Pancreas (tissue), 10 donors: ENCODE measurements at regions not wholly inside any gene's neighbourhood (a gene's known extent, or its start where the extent isn't known, plus 50 kb on each side); places are given as distances from the start of the nearest gene placed in this dataset.
"Not testable (repeated sequence)": the region's sequence is repeated elsewhere in the genome, so short reads cannot be mapped to it uniquely, and the experiment has no call there.

Source experiments
- ATAC-seq, 4 donors: fragments of 200-7000 bp; cut with Tn5 transposase; one replicate each; pipeline versions ENCODE4 v1.8.0 to v1.9.1; 2020; ENCODE audit warnings: mild to moderate bottlenecking in 4 of 4, moderate library complexity in 4 of 4
- DNase-seq, 6 donors: peaks; one replicate each; pipeline ENCODE4 v3.0.0-alpha.2; 2020
- FAIRE-seq: peaks from 2 replicates; lab custom pipeline; 2012; peaks lifted over from hg19 to GRCh38; lab: Jason Lieb, UNC
- H3K27ac ChIP-seq, 4 donors: fragments of 200-600 bp; sonication (generic); 1 replicate in 3 of 4; 2 replicates in 1 of 4; pipeline versions ENCODE4 v1.5.0 to v1.8.0; 2020
- H3K27me3 ChIP-seq, 4 donors: fragments of 200-600 bp; one replicate each; pipeline ENCODE4 v1.8.0; 2021
- H3K36me3 ChIP-seq, 3 donors: fragments of 200-600 bp; sonication (generic) in 1 of 3; one replicate each; pipeline versions ENCODE4 v1.5.0 to v1.8.0; 2020 to 2021
- H3K4me1 ChIP-seq, 3 donors: fragments of 200-600 bp; one replicate each; pipeline ENCODE4 v1.8.0; 2021
- H3K4me3 ChIP-seq, 4 donors: fragments of 200-600 bp; sonication (generic) in 2 of 4; one replicate each; pipeline versions ENCODE4 v1.5.0 to v1.8.0; 2020 to 2021
- H3K9me3 ChIP-seq, 4 donors: fragments of 200-600 bp; one replicate each; pipeline ENCODE4 v1.8.0; 2021
- WGBS, 2 donors: extraction: QIAGEN DNeasy Blood & Tissue Kit; methylation state at CpG; one replicate each; pipeline ENCODE4 v1.1.7; 2013; 5-methylcytosine and 5-hydroxymethylcytosine counted together
- intact Hi-C, 3 donors: fragments of 100-400 bp; cut with DNase I; formaldehyde crosslinking; loops; one replicate each; pipeline versions ENCODE4 v1.11.1 to v1.14.2; 2022
- TF ChIP-seq, protein P1 (sequence below), 4 donors: fragments of 200-600 bp; sonication (generic) in 3 of 4; IDR thresholded peaks; one replicate each; pipeline versions ENCODE4 v1.5.0 to v1.8.0; 2021; ENCODE audit warnings: antibody characterized with exemption in 4 of 4
- donor health status: healthy with polysubstance abuse.
- donor health status: DM: no; HTN: no; CAD: no; lungs with moderate emphysema.
- donor health status: DM: no; HTN: no; CAD: no.
- donor health status: control.
- donor health status: control.
- donor health status: Bipolar disorder and iron deficiency.
- donor health status: DM: yes; HTN: yes; CAD: no.
- donor health status: DM: no; HTN: no; CAD: no.
- donor health status: DM: no; HTN: no; CAD: no.
- donor health status: DM: yes; HTN: yes; CAD: no.

DNA sequence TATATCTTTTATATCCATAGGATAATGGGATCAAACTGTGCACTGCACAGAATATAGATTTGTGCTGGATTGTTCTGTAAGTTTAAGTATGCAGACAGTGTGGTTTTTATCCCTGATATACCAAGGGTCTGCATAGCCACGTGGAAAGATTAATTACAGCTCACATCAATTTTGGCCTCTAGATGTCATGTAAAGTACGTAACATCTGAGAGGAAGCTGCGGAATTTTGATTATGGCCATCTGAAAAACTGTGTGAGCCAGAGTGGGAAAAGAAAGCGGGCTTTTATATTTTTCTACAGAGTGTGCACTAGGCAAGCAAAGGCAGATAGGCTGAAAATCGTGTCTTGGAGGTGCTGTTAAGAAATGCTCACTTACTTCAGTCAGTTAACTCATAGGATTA is 562.7 kb downstream of the GBE1 start:
- no peak for FAIRE-seq
- WGBS, 2 donors: 33 to 39% methylated on average over 5 of the region's 5 CpGs
- Histone ChIP-seq H3K27me3 (no peaks in the 10 kb centered on the region), H3K9me3 (no peaks in the 10 kb centered on the region), H3K4me3 (no peak overlapping the region), H3K4me1 (no peaks in the 10 kb centered on the region), H3K27ac (no peak overlapping the region), H3K36me3 (no peaks in the 10 kb centered on the region)
- ATAC-seq: no peak
- DNase-seq: no peak
- intact Hi-C loops: no loop called here
- TF ChIP-seq, protein P1, sequence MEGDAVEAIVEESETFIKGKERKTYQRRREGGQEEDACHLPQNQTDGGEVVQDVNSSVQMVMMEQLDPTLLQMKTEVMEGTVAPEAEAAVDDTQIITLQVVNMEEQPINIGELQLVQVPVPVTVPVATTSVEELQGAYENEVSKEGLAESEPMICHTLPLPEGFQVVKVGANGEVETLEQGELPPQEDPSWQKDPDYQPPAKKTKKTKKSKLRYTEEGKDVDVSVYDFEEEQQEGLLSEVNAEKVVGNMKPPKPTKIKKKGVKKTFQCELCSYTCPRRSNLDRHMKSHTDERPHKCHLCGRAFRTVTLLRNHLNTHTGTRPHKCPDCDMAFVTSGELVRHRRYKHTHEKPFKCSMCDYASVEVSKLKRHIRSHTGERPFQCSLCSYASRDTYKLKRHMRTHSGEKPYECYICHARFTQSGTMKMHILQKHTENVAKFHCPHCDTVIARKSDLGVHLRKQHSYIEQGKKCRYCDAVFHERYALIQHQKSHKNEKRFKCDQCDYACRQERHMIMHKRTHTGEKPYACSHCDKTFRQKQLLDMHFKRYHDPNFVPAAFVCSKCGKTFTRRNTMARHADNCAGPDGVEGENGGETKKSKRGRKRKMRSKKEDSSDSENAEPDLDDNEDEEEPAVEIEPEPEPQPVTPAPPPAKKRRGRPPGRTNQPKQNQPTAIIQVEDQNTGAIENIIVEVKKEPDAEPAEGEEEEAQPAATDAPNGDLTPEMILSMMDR (IDR thresholded peaks at IDR 0.05): no peak

DNA sequence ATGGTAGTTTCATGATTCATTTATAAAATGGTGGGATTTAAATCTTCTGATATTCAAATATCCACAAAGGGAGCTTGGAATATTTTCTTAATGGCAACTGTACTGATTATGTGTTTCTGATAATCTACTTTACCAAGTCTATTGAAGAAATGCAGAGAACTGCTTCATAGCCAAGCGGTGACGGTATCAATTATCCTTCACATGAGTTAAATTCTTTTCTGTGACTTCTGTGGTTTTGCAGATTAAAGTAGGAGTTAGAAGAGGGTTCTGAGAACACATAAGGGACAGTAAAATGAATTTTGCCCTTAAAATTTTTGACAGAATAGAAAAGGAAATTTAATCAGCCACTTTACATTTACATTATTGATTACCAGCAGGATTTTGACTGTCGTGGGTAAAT is 563.2 kb downstream of the GBE1 start:
- TF ChIP-seq, protein P1 (IDR thresholded peaks at IDR 0.05): no peak
- H3K4me3 ChIP-seq: no peak overlapping the region
- H3K4me1 ChIP-seq: peaks cover 0 to 2% (median 0%) of the 10 kb centered on the region in 3 donors
- 32 to 35% methylated on average over 3 of the region's 3 CpGs for WGBS, 2 donors
- DNase-seq (no peak), ATAC-seq (no peak), FAIRE-seq (no peak)
- H3K27ac ChIP-seq: no peak overlapping the region
- H3K9me3 ChIP-seq: no peaks in the 10 kb centered on the region
- no peaks in the 10 kb centered on the region for H3K27me3 ChIP-seq
- intact Hi-C loops: no loop called here
- H3K36me3 ChIP-seq: no peaks in the 10 kb centered on the region

DNA sequence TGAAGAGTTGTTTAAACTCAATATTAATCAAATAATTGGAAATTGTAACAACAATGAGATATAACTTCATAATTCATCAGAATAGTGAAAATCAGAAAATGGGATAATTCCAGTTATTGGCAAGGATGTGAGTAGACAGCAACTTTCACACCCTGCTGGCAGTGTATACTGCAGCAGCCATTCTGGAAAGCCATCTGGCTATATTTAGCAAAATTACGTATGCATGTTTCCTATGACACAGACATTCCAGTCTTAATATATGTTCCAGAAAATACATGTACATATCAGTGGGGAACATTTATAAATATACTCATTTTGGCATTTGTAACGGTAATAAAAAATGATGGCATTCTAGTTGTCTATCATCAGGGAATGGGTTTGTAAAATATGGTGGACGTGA is 564.1 kb downstream of the GBE1 start:
- TF ChIP-seq, protein P1 (IDR thresholded peaks at IDR 0.05): no peak
- intact Hi-C loops: no loop called here
- Histone ChIP-seq H3K27ac (no peak overlapping the region), H3K27me3 (no peaks in the 10 kb centered on the region), H3K9me3 (no peaks in the 10 kb centered on the region), H3K36me3 (no peaks in the 10 kb centered on the region), H3K4me1 (peaks cover 0 to 7% (median 0%) of the 10 kb centered on the region in 3 donors), H3K4me3 (no peak overlapping the region)
- ATAC-seq (no peak), DNase-seq (no peak), FAIRE-seq (no peak)
- 77 to 87% methylated on average over 3 of the region's 3 CpGs for WGBS, 2 donors

DNA sequence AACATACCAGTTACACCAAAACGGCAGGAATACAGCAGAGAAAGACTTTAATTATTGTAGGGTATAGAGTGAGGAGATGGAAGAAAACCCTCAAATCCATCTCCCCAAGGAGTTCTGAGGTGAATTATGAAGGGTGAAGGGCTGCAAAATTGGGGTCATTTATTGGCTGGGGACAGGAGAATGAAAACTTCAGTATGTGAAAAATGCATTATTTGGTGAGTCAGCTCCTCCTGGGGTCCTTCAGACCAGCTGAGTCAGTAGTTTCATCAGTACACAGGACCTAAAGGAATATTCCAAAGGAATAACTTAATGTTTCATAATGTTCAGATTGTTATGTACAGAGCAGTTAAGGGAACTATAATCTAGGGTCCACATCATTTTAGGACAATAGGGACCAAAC is 566.0 kb downstream of the GBE1 start:
- no peak for FAIRE-seq
- Histone ChIP-seq H3K9me3 (no peaks in the 10 kb centered on the region), H3K4me3 (no peak overlapping the region), H3K27me3 (no peaks in the 10 kb centered on the region), H3K36me3 (no peaks in the 10 kb centered on the region), H3K27ac (no peak overlapping the region), H3K4me1 (peaks cover 0 to 7% (median 0%) of the 10 kb centered on the region in 3 donors)
- WGBS, 2 donors: 68 to 84% methylated on average over 1 of the region's 1 CpG
- intact Hi-C loops: no loop called here
- TF ChIP-seq, protein P1 (IDR thresholded peaks at IDR 0.05): no peak
- DNase-seq: no peak
- no peak for ATAC-seq

DNA sequence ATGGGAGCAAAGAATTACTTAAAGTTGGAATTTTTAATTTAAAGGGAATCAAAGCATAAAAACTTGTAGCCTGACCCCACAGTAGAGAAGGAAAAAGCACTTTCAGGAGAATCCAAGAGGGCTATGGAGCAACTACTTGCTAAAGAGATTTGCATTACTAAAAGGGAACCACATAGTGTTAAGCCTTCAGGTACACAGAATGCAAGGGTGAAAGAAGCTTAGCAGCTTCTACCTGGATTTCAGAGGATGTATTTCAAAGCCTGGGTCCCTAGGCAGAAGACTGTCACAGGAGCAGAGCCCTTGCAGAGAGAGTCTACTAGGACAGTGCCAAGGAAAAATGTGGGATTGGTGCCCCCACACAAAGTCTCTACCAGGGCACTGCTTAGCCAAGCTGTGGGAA is 575.0 kb downstream of the GBE1 start:
- intact Hi-C loops: no loop called here
- H3K4me1 ChIP-seq: no peaks in the 10 kb centered on the region
- H3K27me3 ChIP-seq: no peaks in the 10 kb centered on the region
- DNase-seq (no peak), ATAC-seq (no peak), FAIRE-seq (no peak)
- no peaks in the 10 kb centered on the region for H3K9me3 ChIP-seq
- H3K27ac ChIP-seq: no peak overlapping the region
- TF ChIP-seq, protein P1 (IDR thresholded peaks at IDR 0.05): no peak
- no peak overlapping the region for H3K4me3 ChIP-seq
- no peaks in the 10 kb centered on the region for H3K36me3 ChIP-seq

DNA sequence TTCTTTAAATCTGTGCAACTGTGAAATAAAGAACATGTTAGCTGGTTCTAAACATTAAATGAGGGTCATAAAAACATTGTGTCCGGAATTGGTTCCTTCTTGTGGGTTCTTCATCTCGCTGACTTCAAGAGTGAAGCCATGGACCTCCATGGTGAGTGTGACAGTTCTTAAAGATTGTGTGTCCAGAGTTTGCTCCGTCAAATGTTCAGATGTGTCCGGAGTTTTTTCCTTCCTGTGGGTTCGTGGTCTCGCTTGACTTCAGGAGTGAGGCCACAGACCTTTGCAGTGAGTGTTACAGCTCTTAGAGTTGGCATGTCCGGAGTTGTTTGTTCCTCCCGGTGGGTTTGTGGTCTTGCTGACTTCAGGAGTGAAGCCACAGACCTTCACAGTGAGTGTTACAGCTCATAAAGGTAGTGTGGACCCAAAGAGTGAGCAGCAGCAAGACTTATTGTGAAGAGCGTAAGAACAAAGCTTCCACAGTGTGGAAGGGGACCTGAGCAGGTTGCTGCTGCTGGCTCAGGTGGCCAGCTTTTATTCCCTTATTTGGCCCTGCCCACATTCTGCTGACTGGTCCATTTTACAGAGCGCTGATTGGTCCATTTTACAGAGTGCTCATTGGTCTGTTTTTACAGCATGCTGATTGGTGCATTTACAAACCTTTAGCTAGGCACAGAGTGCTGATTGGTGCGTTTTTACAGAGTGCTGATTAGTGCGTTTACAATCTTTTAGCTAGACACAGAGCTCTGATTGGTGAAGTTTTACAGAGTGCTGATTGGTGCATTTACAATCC is 579.2 kb downstream of the GBE1 start:
- DNase-seq, ATAC-seq, H3K36me3 ChIP-seq, H3K27me3 ChIP-seq, H3K27ac ChIP-seq, FAIRE-seq, H3K9me3 ChIP-seq, intact Hi-C loops, H3K4me1 ChIP-seq, H3K4me3 ChIP-seq: not testable (repeated sequence)
- WGBS, 2 donors: 71 to 76% methylated on average over 12 of the region's 12 CpGs
